GM12878 (cell line): ENCODE measurements at regions not wholly inside any gene's neighbourhood (a gene's known extent, or its start where the extent isn't known, plus 50 kb on each side); places are given as distances from the start of the nearest gene placed in this dataset.

Source experiments
- ATAC-seq: fragments of 200-7000 bp; cut with Tn5 transposase; 3 replicates; pipeline ENCODE4 v1.9.1; 2020; ENCODE audit warnings: mild to moderate bottlenecking, moderate library complexity
- BruUV-seq: library from RNA; stranded (reverse); fragments of 400-500 nt; replicated peaks from 2 replicates; lab custom pipeline; 2021; lab: Mats Ljungman, UMichigan
- CTCF ChIA-PET: fragments of 300-600 bp; sonication (Branson Sonifier 250); formaldehyde crosslinking; extraction: SDS; loops from one replicate; lab custom pipeline; 2021; ENCODE audit warnings: inconsistent platforms; lab: Yijun Ruan, JAX
- POLR2A ChIA-PET: fragments of 350-600 bp; formaldehyde crosslinking; extraction: SDS; loops from one replicate; lab custom pipeline; 2021; ENCODE audit warnings: inconsistent platforms; lab: Charles Lee
- RAD21 ChIA-PET: fragments of 300-600 bp; sonication (Branson Sonifier 250); formaldehyde crosslinking; loops from one replicate; lab custom pipeline; 2023; ENCODE audit warnings: antibody characterized with exemption; ENCODE audit not compliant: unreplicated experiment; lab: Charles Lee
- SMC1A ChIA-PET: fragments of 300-600 bp; sonication (Branson Sonifier 250); formaldehyde crosslinking; loops from one replicate; lab custom pipeline; 2023; ENCODE audit not compliant: unreplicated experiment, uncharacterized antibody; lab: Charles Lee
- DNase-seq: peaks from one replicate; pipeline ENCODE4 v3.0.0-alpha.2; 2011; ENCODE audit warnings: low read depth, low spot score
- FAIRE-seq: peaks from 3 replicates; lab custom pipeline; 2011; peaks lifted over from hg19 to GRCh38; lab: Jason Lieb, UNC
- H2AFZ ChIP-seq: 2 replicates; pipeline ENCODE4 v1.6.0; 2011; ENCODE audit warnings: low read depth, low read length, control low read depth; ENCODE audit not compliant: control insufficient read depth
- H3K27ac ChIP-seq: 2 replicates; pipeline ENCODE4 v1.5.1; 2011; ENCODE audit warnings: control low read depth; ENCODE audit not compliant: control insufficient read depth, insufficient read depth
- H3K27me3 ChIP-seq, 2 experiments: replicated peaks in 1 of 2; 2 replicates each; pipeline versions ENCODE4 v1.6.0 to v1.6.1; 2011; ENCODE audit warnings: low read length in 1 of 2; ENCODE audit not compliant: control insufficient read depth in 2 of 2, insufficient read depth in 2 of 2
- H3K36me3 ChIP-seq, 2 experiments: 2 replicates each; pipeline ENCODE4 v1.5.1; 2011; ENCODE audit warnings: low read length in 1 of 2; ENCODE audit not compliant: control insufficient read depth in 2 of 2, insufficient read depth in 2 of 2
- H3K4me1 ChIP-seq: 2 replicates; pipeline ENCODE4 v1.6.1; 2011; ENCODE audit warnings: mild to moderate bottlenecking, low read length, moderate library complexity, mixed read lengths; ENCODE audit not compliant: control insufficient read depth, insufficient read depth
- H3K4me2 ChIP-seq: 2 replicates; pipeline ENCODE4 v1.6.0; 2011; ENCODE audit warnings: control low read depth; ENCODE audit not compliant: control insufficient read depth, insufficient read depth
- H3K4me3 ChIP-seq: fragments of 200-600 bp; sonication (generic); 2 replicates; pipeline ENCODE4 v1.5.1; 2016
- H3K79me2 ChIP-seq: 2 replicates; pipeline ENCODE4 v1.6.0; 2011; ENCODE audit warnings: low read length; ENCODE audit not compliant: control insufficient read depth, insufficient read depth
- H3K9ac ChIP-seq: 2 replicates; pipeline ENCODE4 v1.8.0; 2011; ENCODE audit warnings: low read length, control low read depth, mixed read lengths; ENCODE audit not compliant: control insufficient read depth, insufficient read depth
- H3K9me3 ChIP-seq: replicated peaks from 3 replicates; pipeline ENCODE4 v1.5.1; 2011; ENCODE audit warnings: mild to moderate bottlenecking, low read length; ENCODE audit not compliant: control insufficient read depth, insufficient read depth
- H4K20me1 ChIP-seq: 2 replicates; pipeline ENCODE4 v1.6.0; 2011; ENCODE audit not compliant: control insufficient read depth, insufficient read depth
- BRCA1 ChIP-seq: IDR thresholded peaks from 2 replicates; pipeline ENCODE4 v1.6.1; 2011; ENCODE audit warnings: low read depth, low read length, improper control_type of control experiment
- CBFB ChIP-seq: IDR thresholded peaks from 2 replicates; pipeline ENCODE4 v1.6.1; 2016; ENCODE audit warnings: antibody characterized with exemption, low read depth
- CREB1 ChIP-seq: IDR thresholded peaks from 2 replicates; pipeline ENCODE4 v1.6.1; 2012; ENCODE audit warnings: low read depth, mild to moderate bottlenecking, inconsistent platforms
- CREM ChIP-seq: IDR thresholded peaks from 2 replicates; pipeline ENCODE4 v1.6.1; 2014; ENCODE audit warnings: antibody characterized with exemption, low read depth
- DPF2 ChIP-seq: fragments of 450-650 bp; IDR thresholded peaks from 2 replicates; pipeline ENCODE4 v1.6.1; 2017; ENCODE audit warnings: mild to moderate bottlenecking
- FOS ChIP-seq: IDR thresholded peaks from 3 replicates; pipeline ENCODE4 v1.6.1; 2011; ENCODE audit warnings: borderline replicate concordance; ENCODE audit not compliant: insufficient read length; ENCODE audit errors: extremely low read depth
- JUNB ChIP-seq: IDR thresholded peaks from 2 replicates; pipeline ENCODE4 v1.6.1; 2016; ENCODE audit warnings: antibody characterized with exemption, mild to moderate bottlenecking
- KLF5 ChIP-seq: fragments of 450-650 bp; IDR thresholded peaks from 2 replicates; pipeline ENCODE4 v1.6.1; 2014; ENCODE audit warnings: mild to moderate bottlenecking; ENCODE audit not compliant: partially characterized antibody
- MTA3 ChIP-seq: IDR thresholded peaks from 2 replicates; pipeline ENCODE4 v1.6.1; 2012; ENCODE audit warnings: low read length, inconsistent platforms, borderline replicate concordance
- NR2C2 ChIP-seq: IDR thresholded peaks from 2 replicates; pipeline ENCODE4 v1.6.1; 2011; ENCODE audit warnings: borderline replicate concordance, low read depth; ENCODE audit not compliant: control insufficient read depth, insufficient read length
- TCF3 ChIP-seq: IDR thresholded peaks from 2 replicates; pipeline ENCODE4 v1.6.1; 2012; ENCODE audit warnings: low read depth, mild to moderate bottlenecking, low read length, borderline replicate concordance; ENCODE audit not compliant: insufficient read depth
- YY1 ChIP-seq: IDR thresholded peaks from 2 replicates; pipeline ENCODE4 v1.6.1; 2011; ENCODE audit warnings: low read depth, mild to moderate bottlenecking, low read length
- WGBS: methylation state at CpG from one replicate; pipeline ENCODE4 v1.1.6; 2016; ENCODE audit warnings: low lambda C conversion rate; ENCODE audit not compliant: insufficient replicate concordance, insufficient coverage; ENCODE audit errors: missing lambda C conversion rate; 5-methylcytosine and 5-hydroxymethylcytosine counted together
- in situ Hi-C: fragments of 300-500 bp; cut with MboI; formaldehyde crosslinking; loops from 9 replicates; pipeline ENCODE4 v1.14.3; 2018; ENCODE audit warnings: mixed read lengths
- intact Hi-C: fragments of 100-400 bp; cut with micrococcal nuclease; formaldehyde crosslinking; loops from one replicate; pipeline ENCODE4 v1.14.2; 2022; ENCODE audit not compliant: unreplicated experiment
- TF ChIP-seq, protein P1 (sequence below): IDR thresholded peaks from 2 replicates; pipeline ENCODE4 v1.6.1; 2012; ENCODE audit warnings: mild to moderate bottlenecking, low read depth, low read length

DNA sequence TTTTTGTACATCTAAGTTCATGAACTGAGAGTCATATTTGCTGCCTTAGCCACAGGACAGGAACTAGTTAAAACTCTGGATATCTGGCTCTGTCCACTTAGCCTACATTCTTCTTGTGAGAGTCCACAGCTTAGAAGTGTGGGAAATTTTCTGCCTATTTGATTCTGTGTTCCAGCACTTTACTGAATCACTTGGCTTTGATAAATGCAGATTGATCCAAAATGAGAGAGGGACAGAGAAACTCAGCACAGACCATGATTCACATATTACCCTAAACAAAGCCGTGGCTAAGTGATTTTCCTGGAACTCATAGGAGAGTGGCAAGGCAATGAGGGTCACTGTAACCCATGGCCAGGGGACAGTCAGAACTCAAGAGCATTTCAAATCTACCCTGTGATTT, 87.5 kb upstream of the CADPS start:
- H2AFZ ChIP-seq: no peak overlapping the region
- H3K4me3 ChIP-seq: no peak overlapping the region
- POLR2A ChIA-PET: no interaction called here
- CTCF ChIA-PET: no interaction called here
- in situ Hi-C loops: no loop called here
- WGBS: 8% methylated on average over 1 of the region's 1 CpG
- H3K9me3 ChIP-seq: no peaks in the 10 kb centered on the region
- no peaks in the 10 kb centered on the region for H3K79me2 ChIP-seq
- H3K27me3 ChIP-seq: no peaks in the 10 kb centered on the region
- no peak for TF ChIP-seq CREB1
- no peak for TF ChIP-seq YY1
- TF ChIP-seq BRCA1: no peak
- TF ChIP-seq CBFB: no peak
- TF ChIP-seq MTA3: no peak
- no peak for TF ChIP-seq TCF3
- no peak for TF ChIP-seq CREM
- TF ChIP-seq JUNB: no peak
- TF ChIP-seq, all 136 proteins: peak for 0
- BruUV-seq: no TSS peak
- Histone ChIP-seq H3K9ac (no peak overlapping the region), H3K36me3 (no peaks in the 10 kb centered on the region), H3K27ac (no peak overlapping the region), H3K4me1 (no peaks in the 10 kb centered on the region), H3K4me2 (no peak overlapping the region), H4K20me1 (no peaks in the 10 kb centered on the region)
- SMC1A ChIA-PET: no interaction called here
- RAD21 ChIA-PET: no interaction called here
- intact Hi-C loops: no loop called here
- ATAC-seq (no peak), FAIRE-seq (no peak), DNase-seq (no peak)

DNA sequence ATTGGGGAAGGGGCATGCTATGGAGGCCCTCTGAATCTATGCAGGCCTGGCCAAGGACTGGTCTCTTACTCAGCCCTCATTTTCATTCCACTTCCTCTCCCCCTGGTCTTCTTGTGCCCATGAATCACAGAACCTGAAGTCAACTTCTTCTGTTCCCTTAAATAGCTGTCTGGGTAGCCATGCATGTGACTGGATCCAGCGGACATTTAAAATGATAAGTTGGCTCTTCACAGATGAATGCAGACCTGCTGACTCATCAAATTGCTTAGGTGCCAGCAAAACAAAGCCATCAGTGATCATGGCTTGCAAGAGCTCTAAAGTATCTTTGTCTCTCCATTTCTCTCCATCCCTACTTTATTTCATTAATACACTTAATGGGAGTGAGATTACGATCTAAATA, 90.1 kb upstream of the CADPS start:
- intact Hi-C loops: no loop called here
- no peak for TF ChIP-seq FOS
- TF ChIP-seq, protein P1, sequence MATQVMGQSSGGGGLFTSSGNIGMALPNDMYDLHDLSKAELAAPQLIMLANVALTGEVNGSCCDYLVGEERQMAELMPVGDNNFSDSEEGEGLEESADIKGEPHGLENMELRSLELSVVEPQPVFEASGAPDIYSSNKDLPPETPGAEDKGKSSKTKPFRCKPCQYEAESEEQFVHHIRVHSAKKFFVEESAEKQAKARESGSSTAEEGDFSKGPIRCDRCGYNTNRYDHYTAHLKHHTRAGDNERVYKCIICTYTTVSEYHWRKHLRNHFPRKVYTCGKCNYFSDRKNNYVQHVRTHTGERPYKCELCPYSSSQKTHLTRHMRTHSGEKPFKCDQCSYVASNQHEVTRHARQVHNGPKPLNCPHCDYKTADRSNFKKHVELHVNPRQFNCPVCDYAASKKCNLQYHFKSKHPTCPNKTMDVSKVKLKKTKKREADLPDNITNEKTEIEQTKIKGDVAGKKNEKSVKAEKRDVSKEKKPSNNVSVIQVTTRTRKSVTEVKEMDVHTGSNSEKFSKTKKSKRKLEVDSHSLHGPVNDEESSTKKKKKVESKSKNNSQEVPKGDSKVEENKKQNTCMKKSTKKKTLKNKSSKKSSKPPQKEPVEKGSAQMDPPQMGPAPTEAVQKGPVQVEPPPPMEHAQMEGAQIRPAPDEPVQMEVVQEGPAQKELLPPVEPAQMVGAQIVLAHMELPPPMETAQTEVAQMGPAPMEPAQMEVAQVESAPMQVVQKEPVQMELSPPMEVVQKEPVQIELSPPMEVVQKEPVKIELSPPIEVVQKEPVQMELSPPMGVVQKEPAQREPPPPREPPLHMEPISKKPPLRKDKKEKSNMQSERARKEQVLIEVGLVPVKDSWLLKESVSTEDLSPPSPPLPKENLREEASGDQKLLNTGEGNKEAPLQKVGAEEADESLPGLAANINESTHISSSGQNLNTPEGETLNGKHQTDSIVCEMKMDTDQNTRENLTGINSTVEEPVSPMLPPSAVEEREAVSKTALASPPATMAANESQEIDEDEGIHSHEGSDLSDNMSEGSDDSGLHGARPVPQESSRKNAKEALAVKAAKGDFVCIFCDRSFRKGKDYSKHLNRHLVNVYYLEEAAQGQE: no peak
- no peak for TF ChIP-seq KLF5
- no peak for TF ChIP-seq NR2C2
- no peak for TF ChIP-seq DPF2

More for the DNA sequence above, 90.1 kb upstream of the CADPS start:
- Histone ChIP-seq H3K9me3 (no peaks in the 10 kb centered on the region), H3K4me3 (no peak overlapping the region), H3K27me3 (no peaks in the 10 kb centered on the region), H3K36me3 (no peaks in the 10 kb centered on the region), H3K79me2 (no peaks in the 10 kb centered on the region), H3K9ac (no peak overlapping the region), H4K20me1 (no peaks in the 10 kb centered on the region), H3K4me2 (no peak overlapping the region), H3K4me1 (no peaks in the 10 kb centered on the region), H2AFZ (no peak overlapping the region), H3K27ac (no peak overlapping the region)
- POLR2A ChIA-PET: no interaction called here
- no peak for FAIRE-seq
- ATAC-seq: no peak
- in situ Hi-C loops: no loop called here
- CTCF ChIA-PET: no interaction called here
- RAD21 ChIA-PET: no interaction called here
- no peak for DNase-seq
- SMC1A ChIA-PET: no interaction called here
- BruUV-seq: no TSS peak
- WGBS: 3% methylated on average over 2 of the region's 2 CpGs
